ENCODE measurements at regions not wholly inside any gene's neighbourhood (a gene's known extent, or its start where the extent isn't known, plus 50 kb on each side); places are given as distances from the start of the nearest gene placed in this dataset.

DNA sequence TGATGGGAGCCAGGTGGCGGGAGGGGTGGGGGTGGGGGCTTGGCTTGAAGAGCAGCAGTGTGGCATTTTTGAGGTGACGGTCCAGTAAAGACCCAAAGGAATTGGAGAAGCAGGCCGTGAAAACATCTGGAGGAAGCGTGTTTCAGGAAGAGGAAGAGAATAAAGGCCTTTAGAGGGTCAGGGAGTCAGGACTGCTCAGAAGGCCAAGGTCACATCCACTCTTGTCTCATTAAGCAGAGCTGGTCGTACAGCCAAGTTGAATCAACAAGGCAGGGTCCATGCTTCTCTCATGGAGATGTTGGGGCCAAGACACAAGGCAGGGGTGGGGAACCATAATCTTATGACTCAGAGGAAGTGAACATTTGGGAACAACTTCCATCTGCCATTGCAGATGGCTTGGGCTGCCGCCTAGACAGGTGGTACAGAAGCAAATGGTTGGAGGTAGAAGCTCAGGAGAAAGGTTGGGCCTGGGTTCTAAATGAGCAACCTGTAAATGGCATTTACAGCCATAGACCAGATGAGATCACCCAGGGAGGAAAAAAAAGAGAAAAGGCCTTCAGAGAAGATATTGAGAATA, 179.6 kb downstream of the TTLL2 start:
- TF ChIP-seq, protein P1, sequence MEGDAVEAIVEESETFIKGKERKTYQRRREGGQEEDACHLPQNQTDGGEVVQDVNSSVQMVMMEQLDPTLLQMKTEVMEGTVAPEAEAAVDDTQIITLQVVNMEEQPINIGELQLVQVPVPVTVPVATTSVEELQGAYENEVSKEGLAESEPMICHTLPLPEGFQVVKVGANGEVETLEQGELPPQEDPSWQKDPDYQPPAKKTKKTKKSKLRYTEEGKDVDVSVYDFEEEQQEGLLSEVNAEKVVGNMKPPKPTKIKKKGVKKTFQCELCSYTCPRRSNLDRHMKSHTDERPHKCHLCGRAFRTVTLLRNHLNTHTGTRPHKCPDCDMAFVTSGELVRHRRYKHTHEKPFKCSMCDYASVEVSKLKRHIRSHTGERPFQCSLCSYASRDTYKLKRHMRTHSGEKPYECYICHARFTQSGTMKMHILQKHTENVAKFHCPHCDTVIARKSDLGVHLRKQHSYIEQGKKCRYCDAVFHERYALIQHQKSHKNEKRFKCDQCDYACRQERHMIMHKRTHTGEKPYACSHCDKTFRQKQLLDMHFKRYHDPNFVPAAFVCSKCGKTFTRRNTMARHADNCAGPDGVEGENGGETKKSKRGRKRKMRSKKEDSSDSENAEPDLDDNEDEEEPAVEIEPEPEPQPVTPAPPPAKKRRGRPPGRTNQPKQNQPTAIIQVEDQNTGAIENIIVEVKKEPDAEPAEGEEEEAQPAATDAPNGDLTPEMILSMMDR (IDR thresholded peaks at IDR 0.05): no peak

DNA sequence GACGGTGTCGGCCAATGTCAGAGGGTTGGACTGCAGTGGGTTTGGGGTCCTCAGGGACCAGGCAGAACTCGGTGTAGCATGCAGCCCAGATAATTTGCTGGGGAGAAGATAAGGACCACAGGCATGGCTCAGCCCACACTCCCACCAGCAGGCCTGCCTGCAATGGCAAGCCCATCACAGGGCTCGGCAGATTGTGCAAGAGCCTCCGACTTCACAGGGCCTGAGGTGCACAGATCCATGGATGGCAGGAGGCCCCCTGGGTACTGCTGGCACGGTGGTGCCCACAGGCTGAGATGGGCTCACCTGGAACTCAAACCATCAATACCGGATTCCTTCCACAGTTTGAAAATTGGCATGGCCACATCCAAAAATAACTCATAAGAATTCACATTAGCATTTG, 180.3 kb downstream of the TTLL2 start:
- TF ChIP-seq, protein P1 (IDR thresholded peaks at IDR 0.05): no peak

DNA sequence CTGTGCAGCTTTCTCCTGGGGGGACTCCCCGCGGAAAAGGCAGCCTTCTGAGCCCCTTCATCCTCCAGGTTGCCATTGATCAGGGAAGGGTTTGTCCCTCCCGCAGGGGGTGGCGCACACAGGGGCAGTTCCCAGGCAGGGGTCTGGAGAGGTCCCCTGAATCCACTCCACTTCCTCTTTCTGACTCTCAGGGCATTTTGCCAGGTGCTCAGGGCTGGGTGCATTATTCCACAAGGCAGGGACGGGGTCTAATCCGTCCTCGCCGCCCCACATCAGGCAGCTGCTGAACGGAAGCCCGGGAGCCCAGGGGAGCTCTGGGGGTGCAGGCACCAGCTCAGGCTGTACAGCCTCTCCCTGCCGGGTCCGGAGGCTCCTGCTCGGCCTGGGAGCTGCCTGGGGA, 180.9 kb downstream of the TTLL2 start:
- TF ChIP-seq, protein P1 (IDR thresholded peaks at IDR 0.05): no peak

DNA sequence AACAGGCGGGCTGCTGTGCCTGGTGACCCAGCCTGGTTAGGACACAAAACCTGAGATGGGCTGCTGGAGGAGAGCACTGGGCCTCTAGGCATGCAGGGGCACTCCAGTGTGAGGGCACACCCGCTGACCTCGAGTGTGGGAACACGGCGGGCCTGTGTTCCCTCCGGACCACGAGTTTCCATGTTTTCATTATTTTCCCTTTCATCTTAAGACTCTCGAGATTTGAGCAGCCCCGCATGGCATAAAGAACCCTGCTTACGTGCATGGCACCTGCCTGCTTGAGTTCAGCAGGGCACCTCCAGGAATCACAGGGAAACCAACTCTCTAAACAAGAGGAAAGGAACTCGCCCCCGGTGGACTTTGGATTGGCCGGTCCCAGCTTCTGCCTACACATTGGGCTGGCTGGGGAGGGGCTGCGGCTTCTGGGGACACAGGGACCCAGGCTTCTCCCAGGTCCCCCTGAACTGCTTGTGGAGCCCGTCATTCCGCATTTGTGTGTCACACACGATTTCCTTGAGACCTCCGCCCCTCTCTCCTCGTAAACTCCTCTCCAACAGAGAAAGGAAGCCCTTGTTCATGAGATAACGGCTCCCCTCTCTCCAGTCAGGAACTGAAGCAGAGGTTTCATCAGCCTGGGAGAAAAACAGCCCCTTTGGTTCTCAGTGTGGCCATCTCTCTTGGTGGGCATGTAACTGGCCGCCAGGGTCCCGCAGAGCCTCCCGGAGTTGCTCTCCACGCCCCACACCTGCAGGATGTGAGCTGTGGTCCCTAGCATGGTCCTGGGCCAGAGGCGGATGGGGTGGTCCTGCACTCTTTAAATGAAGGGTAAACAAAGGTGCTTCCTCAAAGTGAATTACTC, 181.8 kb downstream of the TTLL2 start:
- TF ChIP-seq, protein P1 (IDR thresholded peaks at IDR 0.05): no peak

DNA sequence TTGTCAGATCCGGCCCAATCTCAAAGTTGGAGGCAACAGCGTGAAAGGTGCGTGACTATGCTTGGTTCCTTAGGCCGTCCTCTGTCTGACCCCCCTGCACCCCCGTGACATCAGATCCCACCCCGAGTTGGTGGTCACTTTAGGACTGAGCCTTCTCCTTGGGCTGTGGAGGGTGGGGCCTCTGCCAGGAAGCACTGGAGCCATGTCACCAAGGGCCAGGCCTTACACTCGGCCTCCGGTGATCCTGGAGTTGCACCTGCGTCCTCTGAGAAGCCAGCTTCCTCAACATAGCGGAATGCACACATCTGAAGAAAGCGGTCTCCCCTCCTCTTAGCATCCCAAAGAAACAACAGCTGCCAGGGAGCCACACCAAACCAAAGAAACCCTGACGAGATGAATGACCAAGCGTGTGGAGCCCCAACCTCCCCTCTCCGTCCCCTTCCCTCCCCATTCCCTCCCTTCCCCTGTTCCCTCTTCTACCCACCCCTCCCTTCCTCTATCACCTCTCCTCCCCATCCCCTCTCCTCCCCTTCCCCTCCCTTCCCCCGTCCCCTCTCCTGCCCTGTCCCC, 182.6 kb downstream of the TTLL2 start:
- TF ChIP-seq, protein P1 (IDR thresholded peaks at IDR 0.05): no peak

DNA sequence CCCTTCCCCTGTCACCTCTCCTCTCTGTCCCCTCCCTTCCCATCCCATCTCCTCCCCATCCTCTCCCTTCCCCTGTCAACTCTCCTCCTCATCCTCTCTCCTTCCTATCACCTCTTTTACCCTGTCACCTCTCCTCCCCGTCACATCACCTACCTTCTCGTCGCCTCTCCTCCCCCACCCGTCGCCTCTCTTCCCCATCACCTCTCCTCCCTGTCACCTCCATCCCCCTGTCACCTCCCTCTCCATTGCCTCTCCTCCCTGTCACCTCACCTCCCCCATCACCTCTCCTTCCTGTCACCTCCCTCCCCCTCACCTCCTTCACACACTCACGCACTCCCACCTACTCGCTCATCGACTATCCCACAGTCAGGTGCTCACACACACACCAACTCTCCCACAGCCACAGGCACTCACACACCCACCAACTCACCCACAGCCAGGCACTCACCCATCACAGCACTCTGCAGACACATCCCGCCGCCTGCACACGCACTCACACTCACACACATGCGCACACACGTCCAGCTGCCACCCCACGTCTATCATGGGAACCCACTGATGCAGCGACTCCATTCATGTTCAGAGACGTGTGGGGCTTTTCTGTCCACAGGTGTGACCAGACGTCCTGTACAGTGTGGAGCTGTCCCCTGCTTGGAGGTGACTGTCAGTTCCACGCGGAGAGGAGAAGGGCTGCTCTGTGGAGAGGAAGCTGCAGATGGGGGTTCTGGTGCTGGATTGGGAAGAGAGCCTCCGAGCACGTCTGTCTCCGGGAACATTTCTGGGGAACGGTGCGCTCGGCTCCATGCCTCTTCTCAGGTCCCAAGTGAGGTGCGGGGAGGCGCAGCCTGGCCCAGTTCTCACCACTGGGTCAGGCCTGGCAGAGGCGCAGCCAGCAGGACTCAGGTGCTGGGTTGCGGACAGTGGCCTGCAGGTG, 184.3 kb downstream of the TTLL2 start:
- TF ChIP-seq, protein P1 (IDR thresholded peaks at IDR 0.05): no peak

DNA sequence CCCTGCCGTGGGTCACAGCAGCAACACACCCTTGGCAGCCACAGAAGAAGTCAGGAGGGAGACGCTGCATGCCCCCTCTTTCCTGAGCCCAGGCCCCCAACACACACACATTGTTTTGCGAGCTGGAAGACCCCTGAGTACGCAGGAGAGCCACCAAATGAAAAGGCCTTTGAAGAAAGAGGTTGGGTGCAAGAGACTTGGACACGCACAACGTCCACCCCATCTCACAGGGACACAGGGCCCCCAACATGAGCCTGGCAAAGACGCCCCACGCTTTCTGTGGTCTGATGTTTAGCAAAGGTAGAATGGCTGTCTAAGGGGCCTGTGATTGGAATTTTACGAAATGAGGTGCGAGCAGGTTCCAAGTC, 185.0 kb downstream of the TTLL2 start:
- TF ChIP-seq, protein P1 (IDR thresholded peaks at IDR 0.05): no peak

Measured in LNCAP (cell line).